NCI-H2029 (cell line): ENCODE measurements at regions not wholly inside any gene's neighbourhood (a gene's known extent, or its start where the extent isn't known, plus 50 kb on each side); places are given as distances from the start of the nearest gene placed in this dataset.
"Not testable (repeated sequence)": the region's sequence is repeated elsewhere in the genome, so short reads cannot be mapped to it uniquely, and the experiment has no call there.

Source experiments
- DNase-seq: peaks from one replicate; lab custom pipeline; 2025; lab: John Stamatoyannopoulos, UW

- DNase-seq, result no peak
These were observed 86.0 kb downstream of the DTWD1 start for GRCh38 chr15:49706805-49707204.

- DNase-seq, result no peak
These were observed 86.8 kb downstream of the DTWD1 start for GRCh38 chr15:49707598-49707997.

GRCh38 chr15:49709646-49710214 lies 88.9 kb downstream of the DTWD1 start:
- no peak for DNase-seq

GRCh38 chr15:49712162-49712561 lies 91.3 kb downstream of the DTWD1 start:
- DNase-seq, result no peak

GRCh38 chr15:49712846-49713450 lies 92.1 kb downstream of the DTWD1 start:
- DNase-seq, result peak; percentile 40

GRCh38 chr15:49715211-49715610 lies 94.4 kb downstream of the DTWD1 start:
- no peak for DNase-seq

- DNase-seq, result no peak
These were observed 94.9 kb downstream of the DTWD1 start for GRCh38 chr15:49715701-49716100.

GRCh38 chr15:49718234-49718633 lies 97.4 kb downstream of the DTWD1 start:
- DNase-seq, result no peak

GRCh38 chr15:49718846-49719245 lies 98.0 kb downstream of the DTWD1 start:
- DNase-seq, result no peak

GRCh38 chr15:49720261-49720660 lies 99.4 kb downstream of the DTWD1 start:
- DNase-seq, result no peak

GRCh38 chr15:49721091-49721490 lies 100.2 kb downstream of the DTWD1 start:
- DNase-seq, result no peak

GRCh38 chr15:49721621-49722020 lies 100.8 kb downstream of the DTWD1 start:
- no peak for DNase-seq

- no peak for DNase-seq
These were observed 103.1 kb downstream of the DTWD1 start for GRCh38 chr15:49723981-49724380.

GRCh38 chr15:49731187-49732099 lies 110.6 kb downstream of the DTWD1 start:
- no peak for DNase-seq

- DNase-seq, result not testable (repeated sequence)
These were observed 111.3 kb downstream of the DTWD1 start for GRCh38 chr15:49732109-49732508.

- not testable (repeated sequence) for DNase-seq
These were observed 113.2 kb downstream of the DTWD1 start for GRCh38 chr15:49734089-49734488.

- DNase-seq, result no peak
These were observed 114.1 kb downstream of the DTWD1 start for GRCh38 chr15:49734831-49735508.

- no peak for DNase-seq
These were observed 116.3 kb downstream of the DTWD1 start for GRCh38 chr15:49737127-49737526.

- DNase-seq, result peak; percentile 49
These were observed 120.9 kb downstream of the DTWD1 start for GRCh38 chr15:49741712-49742111.

- DNase-seq, result no peak
These were observed 121.5 kb downstream of the DTWD1 start for GRCh38 chr15:49742381-49742780.

GRCh38 chr15:49747340-49747739 lies 126.5 kb downstream of the DTWD1 start:
- DNase-seq, result no peak

- DNase-seq, result no peak
These were observed 127.9 kb downstream of the DTWD1 start for GRCh38 chr15:49748791-49749190.
